ENCODE measurements at regions not wholly inside any gene's neighbourhood (a gene's known extent, or its start where the extent isn't known, plus 50 kb on each side); places are given as distances from the start of the nearest gene placed in this dataset.

GRCh38 chr7:142351145-142351544, 93.3 kb upstream of the PRSS58 start:
- DNase-seq: no peak

DNA sequence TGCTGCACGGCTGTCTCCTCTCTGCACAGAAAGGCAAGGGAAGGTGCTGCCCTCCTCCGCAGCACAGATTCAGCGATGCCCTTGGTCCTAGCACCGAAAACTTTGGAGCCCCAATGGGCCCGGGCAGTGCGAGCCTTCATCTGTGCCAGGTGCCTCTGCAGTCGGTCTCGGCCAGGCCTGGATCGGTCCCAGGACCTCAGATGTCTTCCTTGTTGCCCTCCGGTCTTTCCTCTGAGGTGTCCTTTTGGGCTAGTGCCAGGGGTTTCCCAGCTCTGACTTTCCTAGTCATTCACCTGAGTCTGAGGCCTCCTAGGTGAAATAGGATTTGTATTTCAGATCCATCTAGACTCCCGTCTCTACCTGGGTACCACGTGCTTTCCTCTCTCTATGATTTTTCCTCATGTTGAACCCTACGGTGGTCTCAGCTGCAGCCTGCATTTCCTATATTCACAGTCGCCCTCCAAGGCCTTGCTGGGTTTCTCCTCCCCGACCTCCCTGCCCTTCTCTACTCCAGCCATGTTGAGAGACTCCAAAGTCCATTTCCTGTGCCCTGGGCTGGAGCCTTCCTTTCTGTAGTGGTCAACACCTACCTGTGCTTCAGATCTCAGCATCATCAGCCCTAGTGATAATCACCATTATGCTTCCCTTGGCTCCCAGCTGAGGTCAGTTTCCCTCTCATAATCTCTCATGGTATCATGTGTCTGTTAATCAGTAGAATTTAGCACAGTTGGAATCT, 92.0 kb upstream of the PRSS58 start:
- DNase-seq: no peak

DNA sequence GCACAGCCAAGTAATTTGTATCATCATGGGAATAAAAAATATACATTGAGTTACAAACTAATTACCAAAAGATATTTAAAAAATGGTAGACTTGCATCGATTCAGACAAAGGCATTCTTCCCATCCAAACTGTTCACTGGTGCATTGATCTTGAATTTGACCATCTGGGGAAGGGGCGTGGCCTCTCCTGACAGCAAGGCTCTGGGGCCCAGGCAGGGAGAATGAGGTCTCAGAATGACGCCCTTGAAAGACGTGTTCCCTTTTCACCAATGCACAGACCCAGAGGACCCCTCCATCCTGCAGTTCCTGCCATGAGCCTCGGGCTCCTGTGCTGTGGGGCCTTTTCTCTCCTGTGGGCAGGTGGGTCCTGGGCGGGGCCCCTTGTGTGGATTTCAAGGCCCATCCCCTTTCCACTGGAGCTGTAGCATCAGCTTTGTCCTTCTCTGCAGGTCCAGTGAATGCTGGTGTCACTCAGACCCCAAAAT, 91.1 kb upstream of the PRSS58 start:
- no peak for DNase-seq

GRCh38 chr7:142348100-142348499, 90.2 kb upstream of the PRSS58 start:
- DNase-seq: no peak

DNA sequence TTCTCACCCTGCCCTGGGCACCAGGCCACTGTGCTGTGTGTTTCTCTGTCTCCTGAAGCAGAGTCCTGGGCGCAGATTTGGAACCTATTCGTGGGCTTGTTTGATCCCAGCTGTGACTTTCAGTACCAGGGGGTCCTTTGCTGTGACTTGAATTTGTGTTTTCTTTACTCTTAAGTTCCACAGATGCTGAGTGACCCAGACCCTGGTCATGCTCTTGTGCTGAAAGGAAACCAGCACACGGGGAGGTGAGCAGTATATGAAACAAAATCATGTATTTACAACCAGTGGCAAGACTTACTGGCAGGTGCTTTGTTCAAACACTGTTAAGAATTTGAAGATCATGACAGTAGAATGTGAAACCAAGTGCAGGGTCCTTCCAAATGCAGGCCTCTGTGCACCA, 89.2 kb upstream of the PRSS58 start:
- no peak for DNase-seq

DNA sequence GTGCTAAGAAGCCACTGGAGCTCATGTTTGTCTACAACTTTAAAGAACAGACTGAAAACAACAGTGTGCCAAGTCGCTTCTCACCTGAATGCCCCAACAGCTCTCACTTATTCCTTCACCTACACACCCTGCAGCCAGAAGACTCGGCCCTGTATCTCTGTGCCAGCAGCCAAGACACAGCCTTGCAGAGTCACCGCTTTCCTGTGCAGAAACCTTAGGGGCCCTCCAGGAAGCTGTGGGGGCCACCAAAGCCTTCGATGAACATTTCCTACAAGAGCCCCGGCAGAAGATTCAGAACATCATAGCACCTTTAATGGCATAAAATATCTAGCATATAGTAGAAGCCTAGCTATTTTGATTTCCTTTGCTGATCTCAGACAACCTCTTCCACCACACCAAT, 88.0 kb upstream of the PRSS58 start:
- peak; percentile 57 for DNase-seq

DNA sequence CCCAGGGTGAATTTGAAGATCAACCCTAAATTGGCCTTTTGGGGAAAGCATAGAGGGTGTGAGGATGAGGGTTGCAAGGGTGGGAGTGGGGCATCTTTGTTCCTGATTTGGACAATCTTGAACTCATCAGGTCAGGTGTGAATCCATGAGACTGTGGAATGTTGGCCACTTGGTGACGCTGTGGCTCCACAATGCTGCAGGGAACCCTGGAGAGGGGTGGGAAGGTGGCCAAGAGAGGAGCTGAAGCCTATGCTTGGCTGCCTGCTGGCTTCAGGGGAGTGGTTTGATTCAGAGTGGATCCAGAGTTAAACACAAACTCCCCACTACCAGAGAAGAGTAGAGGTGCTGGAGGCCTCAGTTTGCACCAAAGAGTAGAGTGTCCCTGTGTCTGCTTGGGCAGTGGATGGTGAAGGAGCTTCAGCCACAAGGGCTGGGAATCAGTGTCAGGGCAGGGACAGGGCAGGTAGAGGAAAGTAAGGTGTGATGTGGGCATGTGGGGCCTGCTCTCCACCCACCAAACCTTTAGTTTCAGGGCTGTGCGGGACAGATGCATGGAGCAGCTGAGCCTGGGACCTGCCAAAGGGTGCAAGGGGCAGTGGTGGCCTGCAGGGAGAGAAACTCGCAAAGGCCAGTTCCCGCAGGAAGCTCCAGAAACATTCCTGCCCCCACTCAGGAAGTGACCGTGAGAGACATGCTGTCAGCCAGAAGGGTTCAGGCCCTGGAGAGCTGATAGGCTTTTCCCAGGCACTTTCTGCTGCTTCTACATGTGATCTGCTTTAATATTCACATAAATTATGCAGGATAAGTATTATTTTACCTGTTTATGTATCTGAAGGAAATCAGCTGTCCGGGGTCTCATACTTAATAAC, 81.0 kb upstream of the PRSS58 start:
- DNase-seq: peak; percentile 40

GRCh38 chr7:142337054-142338001, 79.5 kb upstream of the PRSS58 start:
- no peak for DNase-seq

GRCh38 chr7:142334806-142335205, 76.9 kb upstream of the PRSS58 start:
- no peak for DNase-seq

DNA sequence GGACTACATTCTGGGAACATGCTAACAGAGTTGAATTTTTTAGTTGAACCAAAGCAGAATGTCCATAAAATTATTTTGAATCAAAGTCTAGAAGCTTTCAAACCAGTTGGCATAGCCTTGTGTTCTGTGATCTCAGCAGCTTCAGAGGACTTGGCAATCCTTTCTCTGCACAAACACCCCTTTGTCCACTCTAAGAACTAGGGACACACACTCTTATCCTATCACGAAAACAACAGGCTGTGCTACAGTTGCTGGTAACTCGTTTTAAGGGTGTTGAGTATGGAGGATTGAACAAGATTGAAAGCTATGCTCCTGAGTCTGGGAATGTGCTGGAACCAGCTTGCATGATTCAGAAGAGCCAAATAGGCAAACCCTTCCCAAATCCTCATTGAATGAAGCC, 76.4 kb upstream of the PRSS58 start:
- DNase-seq: no peak

GRCh38 chr7:142332421-142332820, 74.6 kb upstream of the PRSS58 start:
- DNase-seq: no peak

- no peak for DNase-seq
Observed at GRCh38 chr7:142331941-142332340, 74.1 kb upstream of the PRSS58 start.

- DNase-seq: no peak
Observed at GRCh38 chr7:142329062-142329790, 71.4 kb upstream of the PRSS58 start.

GRCh38 chr7:142328551-142328950, 70.7 kb upstream of the PRSS58 start:
- no peak for DNase-seq

- DNase-seq: no peak
Observed at GRCh38 chr7:142327628-142328405, 70.0 kb upstream of the PRSS58 start.

- peak; percentile 55 for DNase-seq
Observed at GRCh38 chr7:142323706-142324105, 65.8 kb upstream of the PRSS58 start.

GRCh38 chr7:142321391-142321790, 63.5 kb upstream of the PRSS58 start:
- DNase-seq: no peak

DNA sequence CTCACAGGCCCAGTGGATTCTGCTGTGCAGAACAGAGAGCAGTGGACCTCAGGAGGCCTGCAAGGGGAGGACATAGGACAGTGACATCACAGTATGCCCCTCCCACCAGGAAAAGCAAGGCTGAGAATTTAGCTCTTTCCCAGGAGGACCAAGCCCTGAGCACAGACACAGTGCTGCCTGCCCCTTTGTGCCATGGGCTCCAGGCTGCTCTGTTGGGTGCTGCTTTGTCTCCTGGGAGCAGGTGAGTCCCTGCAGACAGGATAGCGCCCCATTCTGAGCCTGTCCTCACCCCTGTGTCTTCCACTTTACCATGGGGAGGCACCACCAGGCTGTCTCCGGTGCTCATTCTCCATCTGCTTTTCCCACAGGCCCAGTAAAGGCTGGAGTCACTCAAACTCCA, 63.0 kb upstream of the PRSS58 start:
- no peak for DNase-seq

GRCh38 chr7:142319970-142320369, 62.1 kb upstream of the PRSS58 start:
- peak; percentile 52 for DNase-seq

DNA sequence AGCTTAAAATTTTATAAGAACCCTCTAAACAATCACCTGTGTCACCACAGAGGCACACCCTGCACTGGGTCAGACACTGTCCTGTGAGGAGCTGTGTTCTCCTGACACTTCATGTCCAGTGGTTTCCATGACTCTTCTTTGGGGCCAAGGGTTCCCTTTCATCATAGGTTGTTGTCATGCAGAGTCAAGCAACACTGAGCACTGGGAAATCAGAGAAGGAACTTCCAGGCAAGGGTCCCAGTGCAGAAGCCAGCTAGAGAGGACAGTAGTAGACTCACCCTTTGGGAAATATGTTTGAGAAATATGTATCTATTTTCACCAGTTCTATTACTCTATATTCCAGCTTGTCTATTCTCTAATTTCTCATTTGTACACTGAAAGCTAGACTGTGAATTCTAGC, 56.4 kb upstream of the PRSS58 start:
- no peak for DNase-seq

DNA sequence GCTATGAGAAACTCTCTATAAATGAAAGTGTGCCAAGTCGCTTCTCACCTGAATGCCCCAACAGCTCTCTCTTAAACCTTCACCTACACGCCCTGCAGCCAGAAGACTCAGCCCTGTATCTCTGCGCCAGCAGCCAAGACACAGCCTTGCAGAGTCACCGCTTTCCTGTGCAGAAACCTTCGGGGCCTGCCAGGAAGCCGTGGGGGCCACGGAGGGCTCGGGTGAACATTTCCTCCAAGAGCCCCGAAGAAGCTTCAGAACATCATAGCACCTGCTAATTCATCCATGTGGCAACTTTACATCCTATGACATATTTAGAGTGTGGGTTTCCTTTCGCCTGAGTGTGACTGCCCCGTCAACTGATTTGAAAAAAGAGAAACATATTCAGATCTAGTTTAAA, 55.7 kb upstream of the PRSS58 start:
- DNase-seq: no peak

All from stimulated activated CD4-positive, alpha-beta T cell treated with anti-CD3 and anti-CD28 coated beads, Interleukin-1b, Interleukin-23, amount 100 ng/mL, for 48 hours (primary cell).